Stimulated activated CD8-positive, alpha-beta memory T cell treated with anti-CD3 and anti-CD28 coated beads, Interleukin-7, amount 100 ng/mL, for 4 hours (primary cell): ENCODE measurements at regions not wholly inside any gene's neighbourhood (a gene's known extent, or its start where the extent isn't known, plus 50 kb on each side); places are given as distances from the start of the nearest gene placed in this dataset.
"Not testable (repeated sequence)": the region's sequence is repeated elsewhere in the genome, so short reads cannot be mapped to it uniquely, and the experiment has no call there.

ENCODE experiments used
- DNase-seq, 2 donors: peaks; one replicate each; pipeline ENCODE4 v3.0.0-alpha.2; 2020; ENCODE audit warnings: low read depth in 2 of 2

DNA sequence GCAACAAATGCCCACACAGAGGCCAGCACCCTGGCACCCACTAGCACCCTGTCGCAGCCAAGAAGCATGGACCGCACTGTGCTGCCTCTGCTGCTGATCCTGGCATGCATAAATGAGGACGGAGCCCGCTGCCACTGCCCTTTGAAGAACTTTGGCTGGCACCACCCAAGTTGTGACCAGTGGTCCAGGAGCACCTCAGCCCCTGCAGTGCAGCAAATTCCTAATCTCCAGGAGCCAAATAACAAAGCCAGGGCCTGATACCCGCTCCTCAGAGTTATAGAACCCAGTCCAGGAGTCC, 807.2 kb downstream of the GLUD2 start:
- DNase-seq = no peak

GRCh38 chrX:121858867-121859647, 811.6 kb downstream of the GLUD2 start:
- DNase-seq = no peak

DNA sequence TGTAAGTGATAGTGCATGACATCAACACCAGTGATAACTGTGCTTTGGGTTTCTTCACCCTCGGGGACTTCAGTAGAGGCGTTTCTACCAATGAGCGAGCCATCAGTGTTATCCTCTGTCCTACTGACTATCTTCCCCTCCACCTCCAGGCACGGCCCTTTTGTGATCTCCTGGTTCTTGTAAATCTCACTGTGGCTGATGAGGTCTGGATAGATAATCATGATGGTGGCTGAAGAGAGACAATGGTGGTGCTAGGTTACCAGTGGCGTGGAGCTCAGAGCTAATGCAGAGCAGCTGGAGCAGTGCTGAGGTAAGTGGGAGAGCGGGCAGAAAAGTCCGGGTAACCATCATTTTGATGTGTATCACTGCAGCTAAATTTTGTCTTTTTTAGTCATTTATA, 816.6 kb downstream of the GLUD2 start:
- no peak for DNase-seq

- no peak for DNase-seq
Observed at GRCh38 chrX:121864561-121864960, 817.2 kb downstream of the GLUD2 start.

GRCh38 chrX:121869876-121870477, 822.6 kb downstream of the GLUD2 start:
- DNase-seq = no peak

GRCh38 chrX:121871122-121871521, 823.7 kb downstream of the GLUD2 start:
- no peak for DNase-seq

GRCh38 chrX:121876305-121876704, 828.9 kb downstream of the GLUD2 start:
- no peak for DNase-seq

DNA sequence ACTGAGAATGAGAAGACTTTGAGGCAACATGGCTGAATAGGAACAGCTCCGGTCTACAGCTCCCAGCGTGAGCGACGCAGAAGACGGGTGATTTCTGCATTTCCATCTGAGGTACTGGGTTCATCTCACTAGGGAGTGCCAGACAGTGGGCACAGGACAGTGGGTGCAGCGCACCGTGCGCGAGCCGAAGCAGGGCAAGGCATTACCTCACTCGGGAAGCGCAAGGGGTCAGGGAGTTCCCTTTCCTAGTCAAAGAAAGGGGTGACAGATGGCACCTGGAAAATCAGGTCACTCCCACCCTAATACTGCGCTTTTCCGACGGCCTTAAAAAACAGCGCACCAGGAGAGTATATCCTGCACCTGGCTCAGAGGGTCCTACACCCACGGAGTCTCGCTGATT, 829.9 kb downstream of the GLUD2 start:
- not testable (repeated sequence) for DNase-seq

- DNase-seq = no peak
Observed at GRCh38 chrX:121886557-121886956, 839.1 kb downstream of the GLUD2 start.

GRCh38 chrX:121894756-121895155, 847.3 kb downstream of the GLUD2 start:
- DNase-seq = no peak

GRCh38 chrX:121902463-121902862, 855.1 kb downstream of the GLUD2 start:
- no peak for DNase-seq

- no peak for DNase-seq
Observed at GRCh38 chrX:121903961-121904360, 856.6 kb downstream of the GLUD2 start.

GRCh38 chrX:121921258-121921657, 873.8 kb downstream of the GLUD2 start:
- no peak for DNase-seq

DNA sequence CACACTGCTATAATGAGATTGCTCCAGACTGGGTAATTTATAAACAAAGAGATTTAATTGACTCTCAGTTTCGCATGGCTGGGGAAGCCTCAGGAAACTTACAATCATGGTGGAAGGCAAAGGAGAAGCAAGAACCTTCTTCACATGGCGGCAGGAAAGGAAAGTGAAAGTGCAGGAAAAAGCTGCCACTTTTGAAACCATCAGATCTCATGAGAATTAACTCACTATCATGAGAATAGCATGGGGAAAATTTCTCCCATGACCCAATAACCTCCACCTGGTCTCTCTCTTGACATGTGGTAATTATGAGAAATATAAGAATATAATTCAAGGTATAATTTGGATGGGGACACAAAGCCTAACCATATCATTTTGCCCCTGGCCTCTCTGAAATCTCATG, 884.2 kb downstream of the GLUD2 start:
- no peak for DNase-seq

GRCh38 chrX:121932688-121933087, 885.3 kb downstream of the GLUD2 start:
- DNase-seq = no peak

GRCh38 chrX:121949041-121949760, 901.8 kb downstream of the GLUD2 start:
- DNase-seq = no peak

- no peak for DNase-seq
Observed at GRCh38 chrX:121958886-121959285, 911.5 kb downstream of the GLUD2 start.

DNA sequence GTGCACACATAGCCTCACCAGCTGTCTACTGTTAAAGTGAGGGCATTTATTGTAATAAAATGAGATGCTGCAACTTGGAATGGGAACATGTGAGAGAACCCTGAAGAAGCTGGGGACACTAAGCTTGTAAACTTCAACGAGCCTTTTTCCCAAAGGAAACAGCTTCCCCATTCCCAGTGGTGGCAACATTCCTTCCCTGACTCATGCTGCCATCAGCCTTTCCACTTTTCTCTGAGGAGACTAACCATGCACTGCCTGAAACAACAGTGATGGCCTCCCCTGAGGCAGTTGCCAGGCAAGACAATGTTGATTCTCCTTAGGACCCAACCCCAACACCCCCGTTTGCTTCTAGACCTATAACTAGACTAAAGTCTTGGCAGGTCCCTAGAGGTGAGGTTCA, 928.3 kb downstream of the GLUD2 start:
- DNase-seq = no peak

DNA sequence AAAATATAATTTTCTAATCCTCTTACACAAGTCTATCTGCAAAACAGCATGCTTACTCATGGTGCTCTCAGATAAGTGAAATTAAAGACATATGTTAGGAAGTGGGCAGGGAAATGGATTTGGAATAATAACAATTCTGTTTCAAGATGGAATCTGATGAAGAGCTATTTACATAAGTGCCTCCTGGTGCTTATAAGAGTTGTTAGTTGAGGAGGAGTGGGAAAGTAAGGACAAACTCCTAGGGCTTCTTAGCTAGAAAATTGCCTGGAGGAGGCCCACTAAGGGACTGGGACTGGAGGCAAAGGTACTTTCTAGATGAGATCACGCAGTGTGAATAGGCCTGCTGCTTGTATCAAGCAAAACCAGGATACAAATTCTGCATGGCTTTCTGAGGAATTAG, 939.8 kb downstream of the GLUD2 start:
- DNase-seq = no peak

GRCh38 chrX:121987835-121988234, 940.4 kb downstream of the GLUD2 start:
- no peak for DNase-seq

GRCh38 chrX:122004127-122004526, 956.7 kb downstream of the GLUD2 start:
- no peak for DNase-seq

DNA sequence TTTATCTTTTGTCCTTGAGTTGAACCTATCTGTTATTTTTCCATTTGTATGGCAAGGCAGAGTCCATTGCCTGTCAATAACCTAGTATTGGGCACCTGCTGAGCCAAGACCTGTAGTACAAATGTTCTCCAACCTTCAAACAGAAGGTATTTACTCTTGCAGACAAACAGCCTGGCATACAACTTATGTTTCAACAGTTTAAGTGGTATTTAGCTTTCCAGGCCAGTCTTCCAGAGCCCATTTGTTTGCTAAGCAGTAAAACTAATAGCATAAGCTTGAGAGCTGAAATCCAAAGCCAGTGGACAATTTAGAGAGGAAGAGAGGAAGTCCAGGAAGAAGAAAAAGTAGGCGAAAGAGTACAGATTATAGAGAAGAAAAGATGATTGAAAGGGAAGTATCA, 979.3 kb downstream of the GLUD2 start:
- no peak for DNase-seq

GRCh38 chrX:122046226-122046625, 998.8 kb downstream of the GLUD2 start:
- no peak for DNase-seq
